ENCODE measurements at regions not wholly inside any gene's neighbourhood (a gene's known extent, or its start where the extent isn't known, plus 50 kb on each side); places are given as distances from the start of the nearest gene placed in this dataset.
"Not testable (repeated sequence)": the region's sequence is repeated elsewhere in the genome, so short reads cannot be mapped to it uniquely, and the experiment has no call there.

- TF ChIP-seq, protein P1, sequence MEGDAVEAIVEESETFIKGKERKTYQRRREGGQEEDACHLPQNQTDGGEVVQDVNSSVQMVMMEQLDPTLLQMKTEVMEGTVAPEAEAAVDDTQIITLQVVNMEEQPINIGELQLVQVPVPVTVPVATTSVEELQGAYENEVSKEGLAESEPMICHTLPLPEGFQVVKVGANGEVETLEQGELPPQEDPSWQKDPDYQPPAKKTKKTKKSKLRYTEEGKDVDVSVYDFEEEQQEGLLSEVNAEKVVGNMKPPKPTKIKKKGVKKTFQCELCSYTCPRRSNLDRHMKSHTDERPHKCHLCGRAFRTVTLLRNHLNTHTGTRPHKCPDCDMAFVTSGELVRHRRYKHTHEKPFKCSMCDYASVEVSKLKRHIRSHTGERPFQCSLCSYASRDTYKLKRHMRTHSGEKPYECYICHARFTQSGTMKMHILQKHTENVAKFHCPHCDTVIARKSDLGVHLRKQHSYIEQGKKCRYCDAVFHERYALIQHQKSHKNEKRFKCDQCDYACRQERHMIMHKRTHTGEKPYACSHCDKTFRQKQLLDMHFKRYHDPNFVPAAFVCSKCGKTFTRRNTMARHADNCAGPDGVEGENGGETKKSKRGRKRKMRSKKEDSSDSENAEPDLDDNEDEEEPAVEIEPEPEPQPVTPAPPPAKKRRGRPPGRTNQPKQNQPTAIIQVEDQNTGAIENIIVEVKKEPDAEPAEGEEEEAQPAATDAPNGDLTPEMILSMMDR (IDR thresholded peaks at IDR 0.05; ENCODE audit: low read depth, low read length, missing control alignments), result no peak
- DNase-seq (ENCODE audit: extremely low read depth, low read depth), result no peak
- no peak overlapping the region for H3K4me3 ChIP-seq (replicated peaks; ENCODE audit: low read depth, low read length)
These were observed 496.7 kb downstream of the SLC6A15 start for GRCh38 chr12:84415946-84416345.

GRCh38 chr12:84413656-84414055, 498.9 kb downstream of the SLC6A15 start:
- DNase-seq (ENCODE audit: extremely low read depth, low read depth), result no peak
- TF ChIP-seq, protein P1 (IDR thresholded peaks at IDR 0.05; ENCODE audit: low read depth, low read length, missing control alignments), result no peak
- no peak overlapping the region for H3K4me3 ChIP-seq (replicated peaks; ENCODE audit: low read depth, low read length)

DNA sequence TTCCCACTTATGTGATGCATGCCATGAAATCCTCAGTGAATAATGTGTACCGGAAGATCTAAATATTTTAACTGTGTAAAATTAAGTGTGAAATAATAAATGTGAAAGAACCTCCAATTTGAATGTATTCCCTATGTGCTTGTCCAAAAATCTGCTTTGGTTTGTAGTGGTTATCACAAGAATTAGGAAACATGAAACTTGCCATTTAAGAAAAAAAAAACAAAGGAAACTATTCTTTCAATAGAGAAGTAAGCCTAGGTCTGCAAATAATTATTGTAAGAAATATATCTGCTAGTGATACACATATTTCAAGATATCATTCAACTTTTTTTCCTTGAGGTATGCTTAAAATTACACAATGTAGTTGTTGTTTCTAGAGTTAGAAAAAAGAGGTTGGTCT, 500.4 kb downstream of the SLC6A15 start:
- DNase-seq (ENCODE audit: extremely low read depth, low read depth), result no peak
- H3K4me3 ChIP-seq (replicated peaks; ENCODE audit: low read depth, low read length), result no peak overlapping the region
- TF ChIP-seq, protein P1 (IDR thresholded peaks at IDR 0.05; ENCODE audit: low read depth, low read length, missing control alignments), result no peak

GRCh38 chr12:84411031-84411430, 501.6 kb downstream of the SLC6A15 start:
- H3K4me3 ChIP-seq (replicated peaks; ENCODE audit: low read depth, low read length), result no peak overlapping the region
- DNase-seq (ENCODE audit: extremely low read depth, low read depth), result no peak
- TF ChIP-seq, protein P1 (IDR thresholded peaks at IDR 0.05; ENCODE audit: low read depth, low read length, missing control alignments), result no peak

DNA sequence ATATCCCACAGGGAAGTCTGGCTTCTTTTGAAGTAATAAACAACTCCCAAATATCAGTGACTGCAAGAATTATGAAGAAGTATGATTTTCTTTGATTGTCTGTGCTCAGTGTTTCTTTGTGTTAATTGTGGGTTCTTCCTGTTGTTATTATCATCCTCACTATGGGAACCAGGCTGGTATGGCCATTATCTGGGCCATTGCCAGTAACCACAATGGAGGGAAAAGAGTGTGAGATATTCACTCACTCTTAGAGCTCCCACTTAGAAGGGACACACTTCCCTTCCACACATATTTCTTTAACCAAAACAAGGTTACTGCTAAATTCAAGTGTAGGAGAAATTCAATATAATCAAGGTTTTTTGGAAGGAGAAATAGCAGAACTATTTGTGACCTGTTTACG, 503.7 kb downstream of the SLC6A15 start:
- H3K4me3 ChIP-seq (replicated peaks; ENCODE audit: low read depth, low read length), result no peak overlapping the region
- no peak for DNase-seq (ENCODE audit: extremely low read depth, low read depth)
- TF ChIP-seq, protein P1 (IDR thresholded peaks at IDR 0.05; ENCODE audit: low read depth, low read length, missing control alignments), result no peak

DNA sequence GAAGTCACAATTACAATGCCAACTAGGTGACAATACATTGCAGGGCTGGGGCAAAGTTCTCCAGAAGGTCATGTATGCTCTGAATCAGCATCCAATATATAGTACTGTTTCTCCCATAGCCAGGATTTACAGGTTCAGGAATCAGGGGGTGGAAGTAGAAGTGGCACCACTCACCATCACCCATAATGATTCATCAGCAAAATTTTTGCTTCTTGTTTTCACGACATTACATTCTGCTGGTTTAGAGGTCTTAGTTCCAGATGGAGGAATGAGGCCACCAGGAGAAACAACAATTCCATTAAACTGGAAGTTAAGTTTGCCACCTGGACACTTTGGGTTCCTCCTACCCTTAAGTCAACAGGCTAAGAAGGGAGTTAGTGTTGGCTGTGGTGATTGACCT, 505.9 kb downstream of the SLC6A15 start:
- H3K4me3 ChIP-seq (replicated peaks; ENCODE audit: low read depth, low read length); DNase-seq (ENCODE audit: extremely low read depth, low read depth): not testable (repeated sequence)

GRCh38 chr12:84397846-84398245, 514.8 kb downstream of the SLC6A15 start:
- TF ChIP-seq, protein P1 (IDR thresholded peaks at IDR 0.05; ENCODE audit: low read depth, low read length, missing control alignments), result no peak
- DNase-seq (ENCODE audit: extremely low read depth, low read depth), result no peak
- no peak overlapping the region for H3K4me3 ChIP-seq (replicated peaks; ENCODE audit: low read depth, low read length)
